Fibroblast of pulmonary artery (primary cell): ENCODE measurements at regions not wholly inside any gene's neighbourhood (a gene's known extent, or its start where the extent isn't known, plus 50 kb on each side); places are given as distances from the start of the nearest gene placed in this dataset.

Source experiments
- DNase-seq: peaks from one replicate; pipeline ENCODE4 v3.0.0-alpha.2; 2010; ENCODE audit warnings: low read depth
- H3K4me3 ChIP-seq: replicated peaks from 2 replicates; pipeline ENCODE4 v1.5.1; 2011; ENCODE audit warnings: low read depth, mild to moderate bottlenecking, control low read depth, low read length, moderate library complexity
- CTCF ChIP-seq: IDR thresholded peaks from 2 replicates; pipeline ENCODE4 v1.5.1; 2011; ENCODE audit warnings: mild to moderate bottlenecking, control low read depth, low read length, inconsistent platforms; ENCODE audit errors: missing control alignments

- H3K4me3 ChIP-seq: no peak overlapping the region
- TF ChIP-seq CTCF: no peak
- DNase-seq: no peak
Measured at GRCh38 chr6:2507016-2507415, 243.7 kb downstream of the MYLK4 start.

GRCh38 chr6:2505624-2506023, 245.1 kb downstream of the MYLK4 start:
- no peak overlapping the region for H3K4me3 ChIP-seq
- TF ChIP-seq CTCF: peak; percentile 39
- no peak for DNase-seq

- no peak for DNase-seq
Measured at GRCh38 chr6:2504495-2505064, 246.1 kb downstream of the MYLK4 start.

GRCh38 chr6:2503816-2504494, 246.8 kb downstream of the MYLK4 start:
- TF ChIP-seq CTCF: no peak
- peak; percentile 61 for DNase-seq
- H3K4me3 ChIP-seq: no peak overlapping the region

More at GRCh38 chr6:2504495-2505064, 246.1 kb downstream of the MYLK4 start:
- no peak overlapping the region for H3K4me3 ChIP-seq
- no peak for TF ChIP-seq CTCF

GRCh38 chr6:2502998-2503674, 247.6 kb downstream of the MYLK4 start:
- no peak for TF ChIP-seq CTCF
- no peak overlapping the region for H3K4me3 ChIP-seq
- DNase-seq: no peak

- no peak for DNase-seq
- no peak for TF ChIP-seq CTCF
- no peak overlapping the region for H3K4me3 ChIP-seq
Measured at GRCh38 chr6:2502096-2502997, 248.4 kb downstream of the MYLK4 start.
